ENCODE measurements at regions not wholly inside any gene's neighbourhood (a gene's known extent, or its start where the extent isn't known, plus 50 kb on each side); places are given as distances from the start of the nearest gene placed in this dataset.
"Not testable (repeated sequence)": the region's sequence is repeated elsewhere in the genome, so short reads cannot be mapped to it uniquely, and the experiment has no call there.

DNA sequence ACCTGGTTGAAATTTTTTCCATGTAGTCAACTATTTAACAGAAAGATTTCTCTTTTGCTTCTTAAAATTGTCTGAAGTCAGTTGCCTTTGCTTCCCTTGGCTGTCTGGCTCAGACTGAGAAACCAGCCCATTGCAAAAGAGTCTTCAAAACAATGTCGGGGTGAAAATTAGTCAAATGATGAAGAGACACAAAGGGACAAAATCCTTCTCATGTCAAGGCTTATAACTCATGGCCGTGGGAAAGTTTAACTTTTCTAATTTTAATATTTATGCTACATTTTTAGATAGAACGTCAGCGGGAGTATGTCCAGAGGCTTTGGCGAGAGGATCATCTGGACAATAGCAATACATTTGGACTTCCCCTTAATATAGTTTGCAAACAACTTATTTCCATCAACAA is 127.2 kb downstream of the CD164 start:
- no peak for DNase-seq (ENCODE audit: low read depth in 2 of 2)

- DNase-seq (ENCODE audit: low read depth in 2 of 2): no peak
Observed at GRCh38 chr6:109253366-109253765, 128.9 kb downstream of the CD164 start.

DNA sequence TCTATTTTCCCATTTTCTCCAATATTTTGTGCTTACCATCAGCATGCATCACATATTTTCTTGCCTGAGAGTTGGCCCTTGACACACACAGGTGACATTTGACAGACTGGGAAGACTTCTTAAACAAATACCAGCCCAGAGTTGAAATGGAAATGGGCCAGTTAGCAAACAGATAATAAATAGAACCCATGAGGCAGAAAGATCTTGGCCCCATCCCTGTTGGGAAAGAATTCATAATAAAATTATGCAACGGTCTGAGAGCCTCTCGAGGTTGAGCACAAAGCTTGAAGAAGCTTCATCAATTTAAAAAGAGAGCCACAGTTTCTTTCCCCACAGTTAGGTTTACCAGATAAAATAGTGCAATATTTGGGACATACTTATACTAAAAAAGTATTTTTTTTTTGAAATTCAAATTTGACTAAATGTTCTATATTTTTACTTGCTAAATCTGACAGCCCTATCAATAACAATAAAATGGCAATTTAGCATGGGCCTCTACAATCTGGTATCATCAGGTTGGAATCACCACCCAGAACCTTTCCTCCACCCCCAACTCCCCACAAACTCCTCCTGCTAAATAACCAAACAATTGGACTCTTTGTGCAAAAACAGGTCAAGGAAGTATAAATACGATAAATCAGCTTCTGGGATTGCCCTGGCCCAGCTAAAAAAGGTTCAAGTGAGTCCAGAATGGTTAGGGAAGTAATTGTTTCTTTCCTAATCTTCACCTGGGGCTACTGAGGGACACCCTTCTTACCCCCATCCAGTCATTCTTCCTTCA is 129.8 kb downstream of the CD164 start:
- no peak for DNase-seq (ENCODE audit: low read depth in 2 of 2)

- DNase-seq (ENCODE audit: low read depth in 2 of 2): no peak
Observed at GRCh38 chr6:109251839-109252238, 130.4 kb downstream of the CD164 start.

GRCh38 chr6:109250544-109251156 is 131.6 kb downstream of the CD164 start:
- not testable (repeated sequence) for DNase-seq (ENCODE audit: low read depth in 2 of 2)

DNA sequence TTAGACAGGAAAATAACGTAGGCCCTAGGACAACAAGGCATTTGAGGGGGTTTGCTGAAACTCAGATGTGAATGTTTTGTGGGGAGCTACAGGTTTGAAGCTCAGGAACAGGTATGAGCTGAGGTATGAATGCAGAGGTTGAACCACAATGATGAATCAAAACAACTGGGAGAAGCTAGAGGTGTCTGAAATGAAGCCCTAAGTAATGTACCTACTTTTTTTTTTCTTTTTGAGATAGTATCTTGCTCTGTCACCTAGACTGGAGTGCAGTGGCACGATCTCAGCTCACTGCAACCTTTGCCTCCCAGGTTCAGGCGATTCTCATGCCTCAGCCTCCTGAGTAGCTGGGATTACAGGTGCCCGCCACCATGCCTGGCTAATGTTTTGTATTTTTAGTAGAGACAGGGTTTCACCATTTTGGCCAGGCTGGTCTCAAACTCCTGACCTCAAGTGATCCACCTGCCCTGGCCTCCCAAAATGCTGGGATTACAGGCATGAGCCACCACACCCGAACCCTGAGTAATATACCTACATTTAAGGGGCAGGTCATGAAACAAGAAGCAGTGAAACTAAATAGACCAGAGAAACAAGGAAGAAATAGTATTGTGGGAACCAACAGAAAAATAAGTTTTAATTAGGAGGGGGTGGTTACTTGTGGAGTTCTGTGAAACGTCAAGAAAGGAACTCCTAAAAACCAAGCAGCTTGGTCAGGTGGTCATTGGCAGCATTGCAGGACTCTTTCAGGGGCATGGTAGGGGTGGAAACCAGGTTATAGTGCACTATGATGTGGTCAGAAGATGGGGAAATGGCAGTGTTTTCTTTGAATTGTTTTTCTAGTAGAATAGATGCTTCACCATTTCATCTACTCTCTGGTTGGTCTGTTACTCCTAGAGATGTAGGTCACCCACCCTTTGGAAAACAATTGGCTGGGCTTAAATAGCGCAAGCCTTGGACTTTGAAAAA is 138.1 kb downstream of the CD164 start:
- no peak for DNase-seq (ENCODE audit: low read depth in 2 of 2)

DNA sequence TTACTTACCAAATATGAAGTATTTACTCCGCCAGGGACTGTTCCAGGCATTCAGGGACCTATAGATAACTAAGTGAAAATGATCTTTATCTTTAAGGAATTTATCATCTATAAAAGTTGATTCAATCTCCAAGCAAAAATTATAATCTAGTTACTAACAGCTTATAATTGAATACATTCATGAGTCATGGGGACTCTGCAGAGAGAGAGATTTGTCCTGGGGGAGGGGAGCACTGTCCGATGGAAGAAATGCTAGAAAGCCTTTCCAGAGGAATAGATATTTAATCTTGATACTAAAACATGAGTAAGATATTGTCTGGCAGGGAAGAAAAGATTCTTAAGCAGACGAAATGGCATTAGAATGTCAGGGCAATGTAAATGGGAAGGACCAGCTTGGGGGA is 139.3 kb downstream of the CD164 start:
- DNase-seq (ENCODE audit: low read depth in 2 of 2): no peak

- no peak for DNase-seq (ENCODE audit: low read depth in 2 of 2)
Observed at GRCh38 chr6:109242029-109242428, 140.2 kb downstream of the CD164 start.

- DNase-seq (ENCODE audit: low read depth in 2 of 2): no peak
Observed at GRCh38 chr6:109241199-109241598, 141.1 kb downstream of the CD164 start.

DNA sequence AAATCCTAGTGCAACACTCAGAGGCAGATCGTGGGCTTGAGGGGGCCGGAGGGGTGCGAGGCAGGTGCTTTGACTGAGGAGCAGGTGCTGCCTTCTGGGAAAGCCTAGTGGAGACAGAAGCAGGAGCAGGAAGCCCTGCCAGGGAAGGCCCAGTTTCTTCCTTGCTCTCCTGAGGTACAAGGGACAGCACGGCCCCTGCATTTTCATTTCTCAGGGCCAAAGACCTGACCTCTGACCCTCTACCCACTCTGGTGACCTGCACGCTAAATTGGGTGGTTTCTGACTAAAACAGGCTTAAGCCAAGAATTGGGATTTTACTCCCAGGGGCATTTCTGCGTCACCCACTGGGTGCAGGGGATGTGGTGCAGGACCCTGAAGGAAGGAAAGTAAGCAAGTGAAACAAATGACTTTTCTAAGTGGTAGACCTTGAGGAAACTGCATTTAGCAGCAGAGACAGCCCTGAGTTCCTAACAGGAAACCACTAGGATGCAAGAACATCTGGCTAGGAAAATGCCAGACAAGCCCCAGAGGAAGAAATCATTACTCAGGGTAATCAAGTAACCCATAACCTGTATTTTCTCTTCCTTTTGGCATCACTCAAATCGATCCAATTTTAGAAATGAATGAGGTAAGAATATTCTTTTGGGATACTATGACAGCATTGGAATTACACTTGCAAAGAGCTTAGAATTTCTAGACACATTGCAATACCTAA is 141.7 kb downstream of the CD164 start:
- DNase-seq (ENCODE audit: low read depth in 2 of 2): no peak

- DNase-seq (ENCODE audit: low read depth in 2 of 2): no peak
Observed at GRCh38 chr6:109239651-109240321, 142.5 kb downstream of the CD164 start.

- no peak for DNase-seq (ENCODE audit: low read depth in 2 of 2)
Observed at GRCh38 chr6:109239160-109239559, 143.1 kb downstream of the CD164 start.

- no peak for DNase-seq (ENCODE audit: low read depth in 2 of 2)
Observed at GRCh38 chr6:109238396-109238795, 143.1 kb downstream of the CEP57L1 start.

DNA sequence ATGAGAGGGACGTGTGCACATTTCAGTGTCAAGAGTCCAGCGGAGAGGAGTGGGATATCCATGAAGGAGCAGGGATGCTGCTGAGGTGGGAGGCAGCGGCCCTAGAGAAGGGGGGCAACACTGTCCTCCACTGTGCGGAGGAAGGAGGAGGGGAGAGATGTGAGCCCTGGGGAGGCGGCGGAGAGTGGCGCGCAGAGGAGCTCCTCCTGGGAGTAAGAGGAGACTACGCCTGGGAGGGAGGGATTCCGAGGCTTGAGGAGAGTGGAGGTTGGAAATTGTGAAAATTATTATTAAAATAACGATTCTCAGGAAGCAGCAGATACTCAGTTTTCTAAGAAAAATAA is 142.7 kb downstream of the CEP57L1 start:
- no peak for DNase-seq (ENCODE audit: low read depth in 2 of 2)

DNA sequence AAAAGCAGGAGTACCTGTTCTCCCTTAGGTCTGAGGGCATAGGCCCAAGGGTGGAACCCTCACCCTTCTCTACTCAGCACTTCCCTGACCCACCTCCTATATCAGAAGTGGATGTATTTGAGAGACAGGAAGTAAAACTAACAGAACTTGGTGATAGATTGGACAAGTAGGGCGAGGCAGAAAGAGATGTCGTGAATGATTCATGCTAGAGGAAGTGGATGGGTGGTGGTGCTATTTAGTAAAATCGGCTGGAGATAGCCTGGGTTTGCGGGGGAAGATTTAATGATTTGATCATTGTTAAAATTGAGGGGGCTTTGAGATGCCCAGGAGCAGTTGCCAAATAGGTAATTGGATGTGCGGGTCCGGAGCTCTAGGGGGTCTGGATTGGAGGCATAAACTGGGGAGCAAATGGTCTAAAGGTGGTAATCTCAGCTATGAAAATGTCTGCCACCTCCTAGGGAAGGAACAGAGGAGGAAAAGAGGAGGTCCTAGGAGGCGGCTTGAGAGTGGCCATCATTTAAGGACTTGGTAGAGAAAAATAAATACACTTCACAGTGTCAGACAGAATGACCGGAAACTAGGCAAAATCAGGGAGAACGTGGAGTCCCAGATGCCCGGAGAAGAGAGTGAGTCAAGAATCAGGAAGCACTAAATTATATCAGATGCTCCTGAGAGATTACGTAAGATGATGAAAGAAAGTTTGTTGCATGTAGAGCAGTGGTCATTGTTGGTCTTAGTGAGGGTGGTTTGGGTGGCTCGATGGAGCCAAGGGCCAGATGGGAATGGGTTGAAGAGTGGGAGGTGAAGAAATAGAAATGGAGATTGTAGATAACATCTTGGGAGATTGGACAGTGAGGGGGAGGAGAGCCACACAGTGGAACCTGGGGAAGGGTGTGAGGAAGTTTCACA is 142.0 kb downstream of the CEP57L1 start:
- no peak for DNase-seq (ENCODE audit: low read depth in 2 of 2)

DNA sequence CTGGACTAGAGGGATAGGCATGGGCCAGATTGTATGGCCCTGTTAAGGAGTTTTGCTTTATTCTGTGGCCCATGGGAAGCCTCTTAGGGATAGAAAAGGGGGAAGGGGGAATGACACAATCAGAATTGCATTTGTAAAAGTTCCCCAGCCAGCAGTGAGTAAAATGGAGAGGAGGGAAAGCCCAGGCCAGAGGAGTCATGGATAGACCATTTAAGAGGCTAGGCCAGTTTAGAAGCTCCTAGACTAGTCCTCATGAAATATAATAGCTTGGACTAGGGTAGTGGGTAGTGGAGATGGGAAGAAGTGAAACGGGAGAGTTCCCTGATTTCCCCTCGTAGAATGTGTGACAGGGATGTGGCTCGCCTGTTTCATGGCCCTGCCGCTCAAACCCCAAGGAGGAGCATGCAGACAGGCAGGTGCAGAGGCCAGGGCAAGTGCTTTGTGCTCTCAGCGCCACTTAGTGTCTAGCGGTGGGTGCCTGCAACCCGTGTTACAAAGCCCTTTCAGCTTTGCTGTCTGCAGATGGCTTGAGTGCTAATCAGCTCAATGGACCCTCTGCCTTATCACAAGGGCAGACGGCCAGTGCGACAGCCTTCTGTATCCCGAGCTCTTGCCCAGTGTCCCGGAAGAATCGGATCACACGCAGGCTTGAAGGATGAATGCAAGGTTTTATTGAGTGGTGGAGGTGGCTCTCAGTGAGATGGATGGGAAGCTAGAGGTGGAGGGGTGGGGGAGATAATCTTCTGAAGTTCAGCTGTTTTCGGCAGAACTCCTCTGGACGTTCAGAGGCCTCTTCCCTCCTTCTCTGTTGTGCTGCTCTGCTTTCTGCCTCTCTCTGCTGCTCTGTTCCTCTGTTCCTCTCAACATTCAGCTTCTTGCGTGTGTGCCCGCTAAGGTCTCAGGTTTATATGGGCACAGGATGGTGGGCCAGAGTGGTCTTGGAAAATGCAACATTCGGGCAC is 141.1 kb downstream of the CEP57L1 start:
- DNase-seq (ENCODE audit: low read depth in 2 of 2): peak in 1 of 2 donors; percentile 1

DNA sequence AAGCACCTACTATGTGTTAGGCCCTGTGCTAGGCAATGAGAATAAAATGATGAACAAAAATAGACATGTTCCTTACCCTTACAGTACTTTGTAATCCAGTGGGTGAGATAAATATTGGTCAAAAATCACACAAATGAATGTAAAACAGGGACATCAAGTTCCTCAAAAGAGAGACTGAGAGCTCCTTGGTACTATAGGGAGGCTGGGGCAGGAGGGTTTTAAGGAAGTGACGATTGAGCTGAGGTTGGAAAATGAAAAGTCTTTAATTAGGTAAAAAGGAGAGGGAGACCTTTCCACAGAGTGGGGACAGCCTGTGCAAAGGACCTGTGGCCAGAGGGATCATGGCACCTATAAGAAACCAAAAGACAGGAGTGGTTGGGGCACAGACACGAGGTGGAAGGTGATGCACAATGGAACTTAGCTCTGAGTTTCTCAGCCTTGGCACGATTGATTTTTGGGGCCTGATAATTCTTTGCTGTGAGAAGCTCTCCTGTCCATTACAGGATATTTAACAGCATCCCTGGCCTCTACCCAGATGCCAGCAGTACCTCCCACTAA is 140.3 kb downstream of the CEP57L1 start:
- no peak for DNase-seq (ENCODE audit: low read depth in 2 of 2)

- DNase-seq (ENCODE audit: low read depth in 2 of 2): no peak
Observed at GRCh38 chr6:109230453-109230852, 135.1 kb downstream of the CEP57L1 start.

- DNase-seq (ENCODE audit: low read depth in 2 of 2): no peak
Observed at GRCh38 chr6:109229536-109229935, 134.2 kb downstream of the CEP57L1 start.
